Embryonic facial prominence (tissue), 1 donor: ENCODE measurements at regions not wholly inside any gene's neighbourhood (a gene's known extent, or its start where the extent isn't known, plus 50 kb on each side); places are given as distances from the start of the nearest gene placed in this dataset.
"Not testable (repeated sequence)": the region's sequence is repeated elsewhere in the genome, so short reads cannot be mapped to it uniquely, and the experiment has no call there.

Experiments used
- DNase-seq: peaks from one replicate; pipeline ENCODE4 v3.0.0-alpha.2; 2016; ENCODE audit errors: extremely low spot score

GRCh38 chr5:18455521-18455920 is 821.3 kb downstream of the TAF11L14 start:
- no peak for DNase-seq

GRCh38 chr5:18457255-18457654 is 823.0 kb downstream of the TAF11L14 start:
- no peak for DNase-seq

- no peak for DNase-seq
Measured at GRCh38 chr5:18461766-18462165, 827.5 kb downstream of the TAF11L14 start.

- DNase-seq, result peak; percentile 22
Measured at GRCh38 chr5:18465833-18466681, 831.8 kb downstream of the TAF11L14 start.

- DNase-seq, result no peak
Measured at GRCh38 chr5:18466731-18467130, 832.5 kb downstream of the TAF11L14 start.

GRCh38 chr5:18471791-18472190 is 837.5 kb downstream of the TAF11L14 start:
- not testable (repeated sequence) for DNase-seq

- no peak for DNase-seq
Measured at GRCh38 chr5:18483451-18483850, 849.2 kb downstream of the TAF11L14 start.

- DNase-seq, result no peak
Measured at GRCh38 chr5:18487928-18488480, 853.7 kb downstream of the TAF11L14 start.

- no peak for DNase-seq
Measured at GRCh38 chr5:18489703-18490102, 855.4 kb downstream of the TAF11L14 start.

GRCh38 chr5:18491349-18491748 is 857.1 kb downstream of the TAF11L14 start:
- peak; percentile 40 for DNase-seq

GRCh38 chr5:18495157-18495556 is 860.9 kb downstream of the TAF11L14 start:
- no peak for DNase-seq

- DNase-seq, result no peak
Measured at GRCh38 chr5:18496041-18496440, 861.8 kb downstream of the TAF11L14 start.

GRCh38 chr5:18497089-18497488 is 862.8 kb downstream of the TAF11L14 start:
- DNase-seq, result no peak

GRCh38 chr5:18503797-18504328 is 869.6 kb downstream of the TAF11L14 start:
- DNase-seq, result no peak

GRCh38 chr5:18507114-18507513 is 872.9 kb downstream of the TAF11L14 start:
- no peak for DNase-seq

- no peak for DNase-seq
Measured at GRCh38 chr5:18517641-18518380, 883.6 kb downstream of the TAF11L14 start.

- DNase-seq, result no peak
Measured at GRCh38 chr5:18523380-18523779, 889.1 kb downstream of the TAF11L14 start.

- DNase-seq, result no peak
Measured at GRCh38 chr5:18526792-18527405, 892.6 kb downstream of the TAF11L14 start.

GRCh38 chr5:18533137-18533536 is 898.9 kb downstream of the TAF11L14 start:
- DNase-seq, result no peak

- no peak for DNase-seq
Measured at GRCh38 chr5:18534119-18534518, 899.9 kb downstream of the TAF11L14 start.

- not testable (repeated sequence) for DNase-seq
Measured at GRCh38 chr5:18535753-18536152, 901.5 kb downstream of the TAF11L14 start.

- no peak for DNase-seq
Measured at GRCh38 chr5:18544421-18544820, 910.2 kb downstream of the TAF11L14 start.
